Right ventricle myocardium inferior (tissue), 1 donor: ENCODE measurements at regions not wholly inside any gene's neighbourhood (a gene's known extent, or its start where the extent isn't known, plus 50 kb on each side); places are given as distances from the start of the nearest gene placed in this dataset.
A peak's percentile ranks its signal among the peaks of the same experiment; 100 is the strongest.
"Not testable (repeated sequence)": the region's sequence is repeated elsewhere in the genome, so short reads cannot be mapped to it uniquely, and the experiment has no call there.

Experiments
- ATAC-seq: fragments of 200-7000 bp; cut with Tn5 transposase; one replicate; pipeline ENCODE4 v1.9.1; 2020; ENCODE audit warnings: mild to moderate bottlenecking, moderate library complexity
- DNase-seq: peaks from one replicate; pipeline ENCODE4 v3.0.0; 2021; ENCODE audit errors: missing footprints
- intact Hi-C: fragments of 100-400 bp; cut with DNase I; formaldehyde crosslinking; loops from one replicate; pipeline ENCODE4 v1.11.0; 2022
- donor health status: DM: no; HTN: yes; CAD: no; lungs with severe emphysema.

DNA sequence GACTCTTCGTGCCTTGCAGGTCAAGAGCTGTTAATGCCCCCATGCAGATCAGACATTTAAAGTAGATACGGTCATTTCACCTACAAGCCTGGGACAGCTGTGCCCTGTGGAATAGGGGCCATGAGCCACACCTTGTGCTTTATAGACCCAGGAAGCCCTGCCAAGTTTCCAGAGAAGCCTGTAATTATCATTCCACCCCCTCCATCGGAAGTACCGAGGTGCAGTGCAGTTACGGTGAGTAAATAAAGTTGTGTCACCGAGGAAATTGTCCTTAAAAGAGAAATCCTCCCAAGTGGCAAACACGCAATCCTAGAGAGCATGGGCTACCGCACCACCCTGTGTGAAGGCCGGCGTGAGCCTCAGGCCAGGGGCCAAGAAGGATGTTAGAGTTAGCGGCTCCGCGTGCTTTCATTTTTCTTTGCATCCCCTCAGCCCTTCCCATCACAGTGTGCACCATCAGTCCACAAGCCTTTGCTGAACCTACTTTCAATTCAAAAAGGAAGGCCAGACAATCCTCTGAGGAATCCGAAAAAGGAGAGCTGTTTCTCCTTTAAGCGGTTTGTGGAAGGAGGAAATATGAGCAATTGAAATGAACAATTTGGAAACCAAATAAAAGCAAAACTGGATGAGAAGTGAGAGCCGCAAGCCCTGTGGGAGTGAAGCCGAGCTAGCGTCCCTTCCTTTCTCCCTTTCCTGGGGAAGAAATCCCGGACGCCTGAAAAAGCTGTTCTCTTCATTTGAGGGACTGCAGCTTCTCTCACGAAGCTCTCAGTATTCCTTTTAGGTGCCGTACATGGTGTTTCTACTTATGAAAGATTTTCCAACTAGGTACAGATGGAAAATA, 183.3 kb upstream of the PDE10A start:
- no peak for ATAC-seq
- intact Hi-C loops: loop anchor here (5.0 kb wide), 1 partner anchor 184 kb away; the partner anchor contains the start of gene PDE10A
- no peak for DNase-seq

DNA sequence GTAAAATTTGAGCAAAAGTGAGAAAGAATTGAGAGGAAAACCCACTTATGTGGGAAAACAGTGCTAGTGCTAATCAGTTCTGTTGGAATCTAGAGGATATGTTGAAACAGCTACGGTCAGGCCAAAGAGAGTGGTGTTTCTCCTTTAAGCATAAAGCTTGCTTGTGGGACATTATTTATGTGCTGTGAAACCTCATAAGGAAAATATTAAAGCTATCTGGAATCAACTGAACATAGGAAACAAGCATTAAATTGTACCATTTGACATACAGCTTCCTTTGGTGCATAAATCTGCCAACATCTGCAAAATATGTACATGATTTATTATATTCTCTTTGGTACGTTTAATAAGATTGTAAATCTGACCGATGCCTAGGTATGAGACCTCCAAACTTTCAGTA, 182.5 kb upstream of the PDE10A start:
- intact Hi-C loops: loop anchor here (5.0 kb wide), 1 partner anchor 183 kb away; the partner anchor contains the start of gene PDE10A
- DNase-seq: no peak
- ATAC-seq: no peak

DNA sequence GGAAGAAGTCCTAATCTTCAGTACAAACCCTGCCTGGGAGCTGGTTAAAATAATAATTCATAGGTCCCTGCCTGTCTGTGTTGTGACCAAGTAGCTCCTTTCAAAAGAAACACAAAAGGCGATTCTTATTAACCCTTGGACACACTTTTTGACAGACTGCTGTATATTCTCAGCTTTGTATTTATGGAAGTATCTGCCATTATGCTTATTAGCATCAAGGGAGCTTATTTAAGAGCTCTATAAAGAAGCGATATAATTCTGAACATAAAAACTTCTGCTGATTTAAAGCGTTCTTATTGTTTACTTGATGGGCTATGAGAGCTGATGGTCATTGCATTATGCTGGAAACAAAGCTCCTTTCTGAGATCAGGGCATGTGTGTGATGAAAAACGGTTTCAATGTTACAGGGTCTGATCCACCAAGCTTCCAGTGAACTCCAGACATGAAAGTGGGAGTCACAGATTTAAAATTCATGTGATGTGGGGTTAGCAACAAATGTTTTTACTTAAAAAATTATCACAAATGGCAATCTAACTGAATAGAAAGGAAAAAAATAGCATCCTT, 181.8 kb upstream of the PDE10A start:
- intact Hi-C loops: loop anchor here (5.0 kb wide), 1 partner anchor 183 kb away; the partner anchor contains the start of gene PDE10A
- no peak for ATAC-seq

DNA sequence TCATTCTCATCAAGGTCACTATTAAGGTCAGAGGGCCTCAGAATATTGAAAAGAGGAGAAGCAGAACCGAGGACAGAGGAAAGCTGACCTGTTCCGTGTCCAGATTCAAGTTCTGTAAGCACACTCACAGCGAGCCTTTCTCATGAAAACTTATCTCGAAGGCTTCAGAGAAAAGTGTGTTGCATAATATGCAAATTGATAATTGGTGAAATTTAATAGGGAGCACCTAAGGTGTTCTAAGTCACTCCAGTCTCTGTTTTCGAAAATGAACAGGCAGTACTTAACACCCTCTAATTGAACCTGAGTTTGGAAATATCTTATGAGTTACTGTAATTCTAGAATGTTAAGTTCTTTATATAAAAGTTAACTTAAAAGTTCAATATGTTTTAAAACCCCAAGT, 181.2 kb upstream of the PDE10A start:
- ATAC-seq: no peak
- intact Hi-C loops: no loop called here
- DNase-seq: no peak

More for the DNA sequence above, 181.8 kb upstream of the PDE10A start:
- no peak for DNase-seq

DNA sequence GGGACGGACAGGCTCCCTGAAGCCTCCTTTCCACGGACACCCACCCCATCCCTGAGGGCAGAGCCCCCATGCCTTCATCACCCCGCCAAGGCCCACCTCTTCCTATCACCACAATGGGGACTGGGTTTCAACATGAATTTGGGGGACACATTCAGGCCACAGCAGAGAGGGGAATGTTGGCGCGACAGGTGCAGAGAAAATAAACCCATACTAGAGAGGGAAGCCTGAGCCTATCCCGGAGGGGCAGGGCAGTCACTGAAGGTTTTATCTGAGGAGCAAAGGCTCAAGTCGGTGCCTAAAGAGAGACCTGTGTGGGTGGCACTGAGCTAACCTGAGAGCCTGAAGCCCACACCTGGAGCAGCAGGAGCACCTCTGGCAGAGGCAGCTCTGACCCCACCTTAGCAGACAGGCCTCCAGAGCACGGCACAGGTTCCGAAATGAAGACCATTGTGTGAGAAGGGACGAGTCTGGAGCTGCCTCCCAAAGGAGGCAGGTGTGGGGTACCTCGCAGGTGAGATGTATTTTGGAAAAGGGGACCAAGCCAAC, 180.6 kb upstream of the PDE10A start:
- intact Hi-C loops: no loop called here
- no peak for DNase-seq
- ATAC-seq: no peak

DNA sequence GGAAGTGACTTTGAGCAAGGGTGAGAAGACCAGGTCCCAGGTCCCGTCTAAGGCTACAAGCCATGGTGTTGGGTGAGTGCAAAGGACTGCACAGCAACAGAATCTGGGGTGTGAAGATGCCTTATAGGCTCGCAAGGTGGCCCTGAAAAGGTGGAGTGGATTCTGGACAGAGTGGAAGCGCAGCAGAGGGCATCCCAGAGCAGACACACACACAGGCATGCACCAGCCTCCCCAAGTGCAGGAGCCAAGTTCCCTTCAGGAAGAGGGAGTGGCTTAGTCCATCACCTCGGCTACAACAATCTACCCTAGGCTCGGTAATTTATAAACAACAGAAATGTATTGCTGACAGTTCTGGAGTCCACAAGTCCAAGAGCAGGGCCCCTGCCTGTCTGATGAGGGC, 180.1 kb upstream of the PDE10A start:
- no peak for DNase-seq
- ATAC-seq: no peak
- intact Hi-C loops: no loop called here

DNA sequence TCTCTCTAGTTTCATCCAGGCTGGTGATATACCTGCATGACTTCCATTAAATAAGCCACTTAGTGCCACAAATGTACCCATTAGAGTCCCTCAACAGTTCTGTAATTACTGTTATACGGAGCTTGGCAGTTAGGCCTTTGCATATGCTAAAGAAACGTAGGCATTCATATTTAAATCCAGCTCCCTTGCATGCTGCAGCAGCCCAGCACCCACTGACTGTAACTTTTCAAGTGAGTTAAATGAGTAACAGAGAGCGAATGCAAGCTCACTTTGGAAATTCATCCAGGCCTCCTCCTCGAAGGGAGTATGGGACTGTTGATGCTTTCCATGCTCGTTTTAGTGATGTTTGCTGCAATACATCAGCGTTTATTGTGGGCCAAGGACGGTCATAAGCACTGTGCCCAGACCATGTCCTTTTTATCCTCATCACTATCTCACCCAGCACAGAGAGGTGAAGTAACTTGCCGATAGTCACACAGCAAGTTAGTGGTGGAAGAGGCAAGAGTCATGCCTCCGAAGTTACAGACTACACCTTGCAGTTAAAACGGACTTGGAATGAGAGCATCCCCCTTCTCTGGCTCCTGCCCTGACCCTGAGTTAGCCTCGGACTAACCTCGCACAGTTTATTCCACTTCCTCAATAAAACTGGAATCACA, 179.4 kb upstream of the PDE10A start:
- intact Hi-C loops: no loop called here
- ATAC-seq (no peak), DNase-seq (no peak)

DNA sequence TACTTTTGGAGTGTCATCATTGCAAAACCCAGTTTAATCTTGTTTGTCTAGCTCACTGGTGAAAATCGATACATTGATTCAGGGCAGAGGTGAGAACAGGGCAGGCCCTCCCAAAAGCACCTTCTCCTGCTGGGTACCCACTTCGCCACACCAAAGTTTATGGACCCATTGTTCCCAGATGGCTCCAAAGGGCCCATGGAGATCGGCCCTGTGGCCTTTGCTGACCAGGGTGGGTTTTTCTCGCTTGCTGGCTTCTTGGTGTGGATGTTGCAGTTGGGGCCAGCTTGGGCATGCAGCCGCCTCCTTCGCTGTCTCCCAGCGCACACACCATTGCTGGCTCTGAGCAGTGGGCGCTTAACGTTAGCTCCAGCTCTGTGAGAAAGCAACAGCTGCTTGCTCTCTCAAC, 178.1 kb upstream of the PDE10A start:
- intact Hi-C loops: no loop called here
- ATAC-seq (no peak), DNase-seq (no peak)

DNA sequence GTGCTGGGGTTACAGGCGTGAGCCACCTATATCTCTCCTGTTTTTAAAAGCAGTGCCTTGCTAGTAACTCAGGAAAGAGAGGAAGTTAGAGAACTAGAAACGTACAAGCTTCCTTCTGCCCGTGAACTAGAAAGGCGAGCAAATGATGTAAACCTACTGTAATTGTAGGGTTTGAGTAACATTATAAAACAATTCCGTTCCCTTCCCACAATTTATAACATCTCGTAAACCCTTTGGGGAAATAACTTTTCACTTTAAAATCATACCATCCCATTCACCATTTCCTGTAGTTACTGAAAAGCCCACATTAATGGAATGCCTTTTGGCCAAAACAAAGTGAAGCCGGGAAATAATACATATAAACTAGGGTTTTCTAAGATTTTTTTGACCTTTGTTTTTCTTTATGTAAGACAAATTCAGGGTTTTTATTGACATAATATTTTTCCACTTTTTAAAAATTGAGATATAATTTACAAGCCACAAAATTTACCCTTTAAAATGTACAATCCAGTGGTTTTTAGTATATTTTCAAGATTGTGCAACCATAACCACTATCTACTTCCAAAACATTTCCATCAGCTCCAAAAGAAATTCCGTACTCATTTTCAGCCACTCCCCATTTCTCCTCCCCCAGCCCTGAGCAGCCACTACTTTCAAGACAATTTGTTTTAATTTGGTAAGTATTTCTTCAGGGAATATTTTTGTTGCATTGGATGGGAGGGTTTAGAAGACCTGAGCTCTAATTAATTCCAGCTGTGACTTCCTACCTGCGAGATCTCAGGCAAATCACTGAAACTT, 175.1 kb upstream of the PDE10A start:
- ATAC-seq (no peak), DNase-seq (no peak)
- intact Hi-C loops: no loop called here

DNA sequence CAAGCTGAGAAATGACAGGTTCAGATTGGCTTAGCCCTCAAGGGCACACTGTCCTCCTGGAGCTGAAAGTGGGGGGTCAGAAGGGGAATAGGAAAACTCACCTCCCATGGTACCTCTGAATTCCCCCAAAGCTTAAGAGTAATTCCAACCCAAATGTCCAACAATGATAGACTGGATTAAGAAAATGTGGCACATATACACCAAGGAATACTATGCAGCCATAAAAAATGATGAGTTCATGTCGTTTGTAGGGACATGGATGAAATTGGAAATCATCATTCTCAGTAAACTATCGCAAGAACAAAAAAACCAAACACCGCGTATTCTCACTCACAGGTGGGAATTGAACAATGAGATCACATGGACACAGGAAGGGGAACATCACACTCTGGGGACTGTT, 173.6 kb upstream of the PDE10A start:
- ATAC-seq, intact Hi-C loops, DNase-seq: not testable (repeated sequence)

DNA sequence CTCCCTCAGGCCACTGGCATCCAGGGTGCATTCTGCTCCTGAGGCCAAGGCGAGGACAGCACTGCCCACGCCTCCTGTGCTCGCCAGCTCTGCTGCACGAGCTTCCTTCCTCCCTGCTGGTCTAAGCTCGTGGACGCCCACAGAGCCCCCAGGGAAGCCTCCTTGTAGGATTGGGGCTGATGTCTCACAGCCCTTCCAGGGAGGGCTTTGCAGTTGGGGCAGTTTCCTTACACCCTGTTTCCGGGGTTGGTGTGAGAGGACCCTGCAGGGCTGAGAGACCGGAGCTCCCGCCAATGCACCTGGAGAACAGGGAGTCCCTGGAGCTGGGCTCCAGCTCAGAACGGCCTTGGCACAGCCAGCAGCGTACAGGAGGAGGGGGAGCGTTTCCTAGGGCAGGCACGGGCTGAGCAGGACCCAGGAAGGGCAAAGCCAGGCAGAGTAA, 172.4 kb upstream of the PDE10A start:
- ATAC-seq: peak; percentile 64
- no peak for DNase-seq
- intact Hi-C loops: no loop called here

DNA sequence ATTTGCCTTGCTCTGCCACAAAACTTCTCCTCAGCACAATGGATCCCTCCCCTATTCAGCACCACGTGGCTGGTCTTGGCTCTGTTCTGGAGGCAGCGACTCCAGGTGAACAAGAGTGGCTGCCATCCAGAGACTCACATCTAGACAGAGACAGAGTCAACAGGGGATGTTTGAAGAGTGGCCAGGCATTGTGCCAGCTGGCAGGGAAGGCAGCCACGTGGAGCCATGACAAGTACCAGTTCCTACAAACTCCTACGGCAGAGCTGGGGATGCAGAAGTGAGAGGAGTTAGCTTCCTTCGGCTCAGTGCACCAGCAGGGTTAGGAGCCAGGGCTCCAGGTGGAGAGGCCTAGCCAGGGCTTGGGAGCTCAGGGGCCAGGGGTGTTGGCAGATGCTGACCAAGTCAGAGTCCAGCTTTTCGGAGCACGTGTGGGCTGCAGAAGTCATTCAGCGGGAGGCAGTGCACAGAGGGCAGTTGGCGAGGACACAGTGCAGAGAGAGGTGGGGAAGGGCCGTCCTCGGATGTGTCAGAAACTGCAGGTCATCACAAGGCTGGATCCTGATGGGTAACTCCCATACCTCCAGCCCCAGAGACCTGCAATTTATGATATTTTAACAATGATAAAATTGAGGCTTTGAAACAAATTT, 171.7 kb upstream of the PDE10A start:
- ATAC-seq: peak; percentile 68
- DNase-seq: no peak
- intact Hi-C loops: no loop called here

DNA sequence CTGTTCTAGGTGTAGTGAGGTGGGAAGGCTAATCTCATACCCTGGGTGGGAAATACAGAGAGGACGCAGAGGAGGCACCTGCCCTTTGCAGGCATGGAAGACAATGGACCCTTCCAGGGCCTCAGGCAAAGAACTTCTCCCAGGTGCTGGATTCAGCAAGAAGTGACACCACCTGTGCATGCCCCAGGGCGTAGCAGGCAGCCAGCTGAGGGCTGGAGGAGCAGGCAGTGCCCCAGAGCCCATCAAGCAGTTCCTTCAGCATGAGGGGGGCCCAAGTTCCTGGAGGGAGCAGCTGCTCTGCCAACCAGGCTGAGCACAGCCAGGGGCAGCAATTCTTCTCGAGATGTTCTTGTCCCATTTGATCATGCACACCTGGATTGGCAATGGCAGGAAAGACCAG, 170.3 kb upstream of the PDE10A start:
- intact Hi-C loops: no loop called here
- no peak for DNase-seq
- no peak for ATAC-seq

DNA sequence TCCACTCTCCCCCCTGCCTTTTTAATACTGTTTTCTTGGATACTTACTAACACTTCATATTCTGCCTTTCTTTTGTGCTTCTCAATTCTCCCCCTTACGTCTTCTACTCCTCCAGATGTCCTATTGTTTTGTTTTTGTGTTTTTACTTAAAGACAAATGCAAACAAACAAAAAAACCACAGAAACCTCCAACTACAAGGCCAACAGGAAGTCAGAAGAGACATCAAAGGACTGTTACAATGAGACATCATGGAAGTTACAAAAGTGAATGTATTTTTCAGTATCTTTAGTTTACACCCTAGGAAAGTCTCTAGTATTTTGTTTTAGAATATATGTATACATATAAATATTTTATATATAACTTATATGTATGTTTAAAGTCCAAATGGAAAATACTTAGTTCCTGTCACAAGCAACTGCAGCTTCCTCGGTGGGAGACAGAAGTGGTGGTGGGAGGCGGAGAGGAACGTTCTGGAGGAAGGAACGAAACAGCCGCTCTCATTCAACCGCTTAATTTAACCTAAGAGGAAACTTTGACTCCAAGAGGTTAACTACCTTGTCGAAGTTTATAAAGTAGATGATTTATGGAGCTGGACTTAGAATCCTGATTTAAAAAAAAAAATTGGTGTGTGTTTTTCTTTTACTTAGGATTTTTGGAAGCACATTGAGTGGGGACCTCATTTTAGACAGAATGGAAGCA, 168.9 kb upstream of the PDE10A start:
- DNase-seq (no peak), ATAC-seq (no peak)
- intact Hi-C loops: no loop called here

DNA sequence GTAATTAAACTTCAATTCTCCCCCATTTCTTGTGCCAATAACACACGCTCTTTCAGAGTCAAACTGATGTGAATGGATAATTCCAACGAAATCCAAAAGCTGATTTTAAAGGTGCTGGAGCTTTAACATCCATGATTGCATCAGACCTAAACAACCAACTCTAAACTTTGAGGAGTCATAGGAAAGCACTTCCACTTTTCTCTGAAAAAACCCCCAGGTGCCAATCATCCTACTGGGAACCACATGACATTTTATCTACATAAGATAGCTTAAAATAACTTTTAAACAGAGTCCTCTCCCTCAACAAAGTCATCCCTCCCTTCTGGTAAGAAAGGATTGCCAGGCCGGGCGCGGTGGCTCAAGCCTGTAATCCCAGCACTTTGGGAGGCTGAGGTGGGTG, 167.7 kb upstream of the PDE10A start:
- intact Hi-C loops: no loop called here
- DNase-seq (no peak), ATAC-seq (no peak)

DNA sequence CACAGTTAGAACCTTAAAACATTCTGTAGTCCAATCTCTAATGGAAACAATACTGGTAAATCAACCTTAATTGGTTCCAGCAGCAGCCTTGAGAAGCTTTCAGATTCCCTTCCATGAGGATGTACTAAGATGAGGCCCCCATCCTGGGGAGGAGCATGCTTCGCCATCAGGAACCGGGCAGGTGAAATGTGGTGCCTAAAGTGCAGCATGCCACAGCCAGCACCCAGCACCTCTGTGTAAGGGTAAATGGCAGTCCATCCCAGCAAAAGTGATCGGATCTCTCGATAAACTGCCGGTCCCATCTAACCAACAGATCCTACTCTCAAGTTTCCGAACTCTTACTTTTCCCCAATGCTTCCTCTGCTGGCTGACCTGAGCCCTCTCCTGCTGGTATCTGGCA, 166.3 kb upstream of the PDE10A start:
- no peak for ATAC-seq
- intact Hi-C loops: no loop called here
- DNase-seq: no peak

DNA sequence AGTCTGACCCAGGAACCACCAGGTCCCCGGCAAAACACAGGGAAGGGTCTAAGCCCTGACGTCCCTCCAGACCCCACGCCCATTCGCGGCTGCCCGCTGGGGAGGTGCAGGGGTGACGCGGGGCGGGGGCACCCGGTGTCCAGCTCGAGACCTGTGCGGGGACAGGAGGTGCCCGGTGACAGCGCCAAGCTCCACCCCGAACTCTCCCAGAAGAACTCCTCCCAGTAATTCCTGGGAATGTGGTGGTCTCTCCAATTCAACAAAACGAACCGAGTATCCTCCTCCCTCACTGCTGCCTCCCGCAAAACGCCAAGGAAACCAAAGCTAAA, 164.1 kb upstream of the PDE10A start:
- ATAC-seq (no peak), DNase-seq (no peak)
- intact Hi-C loops: no loop called here
